Mesenchymal stem cell (in vitro differentiated cells and primary cell): ENCODE measurements at regions not wholly inside any gene's neighbourhood (a gene's known extent, or its start where the extent isn't known, plus 50 kb on each side); places are given as distances from the start of the nearest gene placed in this dataset.

Experiments
- DNase-seq: peaks from one replicate; pipeline ENCODE4 v3.0.0-alpha.2; 2013
- H2AFZ ChIP-seq: one replicate; pipeline ENCODE4 v1.6.1; 2013; ENCODE audit warnings: low read depth, mild to moderate bottlenecking, control low read depth, inconsistent platforms, low read length, moderate library complexity
- H2AK5ac ChIP-seq: 2 replicates; pipeline ENCODE4 v1.6.1; 2013; ENCODE audit warnings: low read length, moderate library complexity, mild to moderate bottlenecking, inconsistent platforms; ENCODE audit not compliant: severe bottlenecking
- H2BK120ac ChIP-seq: one replicate; pipeline ENCODE4 v1.6.1; 2013; ENCODE audit warnings: low read depth, mild to moderate bottlenecking, inconsistent platforms, low read length, moderate library complexity
- H2BK12ac ChIP-seq, 2 experiments: one replicate each; pipeline ENCODE4 v1.6.1; 2013; ENCODE audit warnings: inconsistent platforms in 2 of 2, low read length in 2 of 2, mild to moderate bottlenecking in 2 of 2, moderate library complexity in 2 of 2, control low read depth in 1 of 2
- H2BK15ac ChIP-seq: one replicate; pipeline ENCODE4 v1.6.1; 2013; ENCODE audit warnings: mild to moderate bottlenecking, low read depth, inconsistent platforms; ENCODE audit not compliant: poor library complexity, severe bottlenecking
- H2BK5ac ChIP-seq: 2 replicates; pipeline ENCODE4 v1.6.1; 2013; ENCODE audit warnings: low read depth, mild to moderate bottlenecking, low read length, control low read depth, inconsistent platforms; ENCODE audit not compliant: poor library complexity, severe bottlenecking
- H3K14ac ChIP-seq, 2 experiments: one replicate each; pipeline ENCODE4 v1.6.1; 2013; ENCODE audit warnings: inconsistent platforms in 2 of 2, low read length in 2 of 2, control low read depth in 1 of 2, mild to moderate bottlenecking in 1 of 2, moderate library complexity in 1 of 2
- H3K18ac ChIP-seq, 2 experiments: one replicate each; pipeline ENCODE4 v1.6.1; 2013; ENCODE audit warnings: inconsistent platforms in 2 of 2, low read length in 2 of 2, control low read depth in 1 of 2, low read depth in 1 of 2, mild to moderate bottlenecking in 1 of 2
- H3K23ac ChIP-seq, 2 experiments: one replicate each; pipeline ENCODE4 v1.6.1; 2013; ENCODE audit warnings: inconsistent platforms in 2 of 2, low read length in 2 of 2, mild to moderate bottlenecking in 2 of 2, moderate library complexity in 2 of 2, control low read depth in 1 of 2
- H3K27ac ChIP-seq: 2 replicates; pipeline ENCODE4 v1.5.1; 2013; ENCODE audit warnings: mild to moderate bottlenecking, moderate library complexity, low read length, control low read depth, inconsistent platforms; ENCODE audit not compliant: poor library complexity, severe bottlenecking
- H3K27me3 ChIP-seq, 2 experiments: 2 replicates each; pipeline versions ENCODE4 v1.6.1 to v1.7.0; 2013; ENCODE audit warnings: low read length in 2 of 2, mild to moderate bottlenecking in 2 of 2, moderate library complexity in 2 of 2, control low read depth in 1 of 2, inconsistent platforms in 1 of 2; ENCODE audit not compliant: control insufficient read depth in 1 of 2, insufficient read depth in 1 of 2
- H3K36me3 ChIP-seq, 2 experiments: 2 replicates each; pipeline versions ENCODE4 v1.6.1 to v1.7.0; 2013; ENCODE audit warnings: low read length in 2 of 2, control low read depth in 1 of 2, inconsistent platforms in 1 of 2, low read depth in 1 of 2, mild to moderate bottlenecking in 1 of 2; ENCODE audit not compliant: insufficient read depth in 2 of 2, control insufficient read depth in 1 of 2
- H3K4ac ChIP-seq, 2 experiments: one replicate each; pipeline ENCODE4 v1.6.1; 2013; ENCODE audit warnings: inconsistent platforms in 2 of 2, low read length in 2 of 2, mild to moderate bottlenecking in 2 of 2, moderate library complexity in 2 of 2, control low read depth in 1 of 2, low read depth in 1 of 2
- H3K4me1 ChIP-seq: 2 replicates; pipeline ENCODE4 v1.6.1; 2013; ENCODE audit warnings: low read depth, low read length, control low read depth; ENCODE audit not compliant: control insufficient read depth, insufficient read depth
- H3K4me2 ChIP-seq: 2 replicates; pipeline ENCODE4 v1.6.1; 2013; ENCODE audit warnings: low read length, mild to moderate bottlenecking, inconsistent platforms; ENCODE audit not compliant: poor library complexity, severe bottlenecking
- H3K4me3 ChIP-seq, 2 experiments: 2 replicates each; pipeline versions ENCODE4 v1.5.1 to v1.7.0; 2013; ENCODE audit warnings: low read length in 2 of 2, mild to moderate bottlenecking in 2 of 2, control low read depth in 1 of 2, low read depth in 1 of 2; ENCODE audit not compliant: insufficient read depth in 1 of 2
- H3K79me1 ChIP-seq: replicated peaks from 2 replicates; pipeline ENCODE4 v1.6.1; 2013; ENCODE audit warnings: mild to moderate bottlenecking, control low read depth, low read length, inconsistent platforms; ENCODE audit not compliant: poor library complexity, severe bottlenecking
- H3K9ac ChIP-seq: 2 replicates; pipeline ENCODE4 v1.7.0; 2013; ENCODE audit warnings: mild to moderate bottlenecking, low read length, moderate library complexity
- H3K9me3 ChIP-seq: 2 replicates; pipeline ENCODE4 v1.7.0; 2013; ENCODE audit warnings: mild to moderate bottlenecking, low read length; ENCODE audit not compliant: control insufficient read depth
- H4K8ac ChIP-seq: one replicate; pipeline ENCODE4 v1.6.1; 2013; ENCODE audit warnings: inconsistent platforms, mild to moderate bottlenecking, low read length, moderate library complexity
- H4K91ac ChIP-seq: one replicate; pipeline ENCODE4 v1.6.1; 2013; ENCODE audit warnings: mild to moderate bottlenecking, low read length, inconsistent platforms
- WGBS: methylation state at CpG from one replicate; pipeline ENCODE4 v1.1.7; 2013; ENCODE audit warnings: mixed read lengths; 5-methylcytosine and 5-hydroxymethylcytosine counted together

DNA sequence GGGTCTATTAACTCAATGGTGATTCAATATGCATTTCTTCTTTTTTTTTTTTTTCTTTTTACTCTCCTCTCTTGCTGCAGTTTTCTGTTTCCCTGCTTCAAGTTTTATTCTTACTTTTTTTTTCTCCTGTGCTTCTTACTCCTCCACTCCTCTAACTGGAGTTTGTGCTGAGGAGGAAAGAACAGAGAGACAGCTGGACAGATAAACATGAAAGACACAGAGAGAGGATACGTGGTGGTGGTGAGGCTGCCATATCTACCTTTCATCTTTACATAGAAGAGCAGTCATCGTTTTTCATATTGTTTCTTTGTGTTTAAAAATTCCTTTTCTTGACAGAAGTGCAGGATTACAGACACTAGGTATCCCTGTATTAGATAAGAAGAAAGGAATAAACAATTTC is 262.8 kb downstream of the OTOL1 start:
- no peak overlapping the region for H3K9ac ChIP-seq
- WGBS, result 100% methylated on average over 1 of the region's 2 CpGs

DNA sequence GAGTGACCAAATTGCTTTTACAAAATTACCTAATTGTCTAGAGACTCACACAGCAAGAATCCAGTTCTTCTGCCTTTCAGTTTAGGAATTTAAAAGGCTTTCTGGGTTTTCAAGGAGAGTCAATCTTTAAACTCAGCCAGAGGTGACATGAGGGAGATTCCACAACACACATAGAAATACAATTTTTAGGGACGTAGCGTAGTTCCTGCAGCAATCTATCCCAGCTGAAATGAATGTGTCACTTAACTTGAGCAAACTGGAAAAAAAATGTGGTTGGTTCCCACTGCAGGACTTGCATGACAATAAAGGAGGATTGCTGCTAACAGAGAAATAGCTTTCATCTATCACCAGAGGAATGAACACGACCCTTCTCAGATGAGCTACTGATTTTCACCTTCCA is 269.7 kb downstream of the OTOL1 start:
- H3K36me3 ChIP-seq, result no peaks in the 10 kb centered on the region
- 100% methylated on average over 2 of the region's 3 CpGs for WGBS
- H3K4me2 ChIP-seq, result no peak overlapping the region

More for the DNA sequence above, 262.8 kb downstream of the OTOL1 start:
- Histone ChIP-seq H3K4me1 (no peaks in the 10 kb centered on the region), H2BK15ac (no peak overlapping the region), H4K8ac (no peak overlapping the region), H2AFZ (no peak overlapping the region), H2AK5ac (no peak overlapping the region), H3K14ac (no peak overlapping the region), H3K9me3 (no peaks in the 10 kb centered on the region), H2BK12ac (no peak overlapping the region), H3K23ac (no peak overlapping the region), H3K79me1 (no peaks in the 10 kb centered on the region), H3K4ac (no peak overlapping the region), H3K4me2 (no peak overlapping the region), H3K18ac (no peak overlapping the region), H3K4me3 (no peak overlapping the region), H3K36me3 (no peaks in the 10 kb centered on the region), H4K91ac (no peak overlapping the region), H2BK5ac (no peak overlapping the region), H2BK120ac (no peak overlapping the region), H3K27me3 (no peaks in the 10 kb centered on the region), H3K27ac (no peak overlapping the region)
- DNase-seq, result no peak

DNA sequence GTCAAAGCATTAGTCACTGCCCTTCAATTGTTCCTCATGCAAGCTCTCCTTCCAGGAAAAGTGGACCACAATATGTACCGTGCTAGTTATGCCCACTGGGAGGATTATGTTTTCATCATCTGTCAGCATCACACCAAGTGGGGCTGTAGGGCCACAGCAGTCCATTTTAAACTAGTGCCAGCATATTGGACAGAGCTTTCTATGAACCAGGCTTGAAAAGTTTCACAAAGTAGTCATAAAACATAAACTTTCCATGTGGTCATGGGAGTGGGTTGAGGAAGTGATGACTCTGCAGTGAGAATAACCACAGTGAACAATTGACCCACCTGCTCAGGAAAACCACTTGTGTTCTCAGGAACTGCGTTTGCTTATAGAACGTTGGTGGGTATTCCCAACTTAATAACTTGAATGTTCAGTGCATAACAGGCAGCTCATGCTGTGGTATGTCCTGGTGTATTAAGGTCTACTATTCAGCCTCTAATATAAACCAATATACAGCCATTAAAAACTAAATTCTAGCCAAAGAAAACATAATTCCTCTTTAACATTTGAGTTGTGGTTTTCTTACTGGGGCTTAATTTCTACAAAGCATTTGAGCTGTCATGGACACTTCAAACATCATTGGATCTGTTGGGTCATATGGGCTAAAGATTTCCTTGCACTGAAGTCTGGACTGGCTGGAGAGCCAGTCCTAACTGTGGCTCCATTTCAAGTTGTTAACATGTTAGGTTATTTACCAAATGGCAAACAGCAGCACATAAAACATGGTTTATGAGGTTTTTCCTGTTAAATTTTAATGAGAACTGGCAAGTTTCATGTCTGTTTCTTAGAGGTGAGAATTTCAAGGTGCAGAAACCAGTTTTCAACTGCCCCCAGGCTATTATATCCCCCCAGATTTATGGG is 274.1 kb downstream of the OTOL1 start:
- no peak overlapping the region for H3K4me3 ChIP-seq
- H2BK12ac ChIP-seq, result no peak overlapping the region
- H3K9ac ChIP-seq, result no peak overlapping the region
- H3K27ac ChIP-seq, result no peak overlapping the region
- H3K4me2 ChIP-seq, result no peak overlapping the region
- no peaks in the 10 kb centered on the region for H3K27me3 ChIP-seq
- no peak overlapping the region for H3K18ac ChIP-seq
- H4K8ac ChIP-seq, result no peak overlapping the region
- H3K4me1 ChIP-seq, result no peaks in the 10 kb centered on the region
- no peaks in the 10 kb centered on the region for H3K79me1 ChIP-seq
- no peak overlapping the region for H2BK5ac ChIP-seq
- no peak overlapping the region for H4K91ac ChIP-seq
- H2AFZ ChIP-seq, result no peak overlapping the region
- no peak overlapping the region for H2BK15ac ChIP-seq
- H2BK120ac ChIP-seq, result no peak overlapping the region
- H3K9me3 ChIP-seq, result no peaks in the 10 kb centered on the region
- no peak overlapping the region for H3K14ac ChIP-seq
- no peak overlapping the region for H3K23ac ChIP-seq
- no peak for DNase-seq
- 70% methylated on average over 1 of the region's 3 CpGs for WGBS
- H3K36me3 ChIP-seq, result no peaks in the 10 kb centered on the region
- H3K4ac ChIP-seq, result no peak overlapping the region
- no peak overlapping the region for H2AK5ac ChIP-seq

More for the DNA sequence above, 269.7 kb downstream of the OTOL1 start:
- no peak for DNase-seq
- H2BK120ac ChIP-seq, result no peak overlapping the region
- H2BK5ac ChIP-seq, result no peak overlapping the region
- no peak overlapping the region for H3K4me3 ChIP-seq
- no peak overlapping the region for H2BK12ac ChIP-seq
- no peak overlapping the region for H3K9ac ChIP-seq
- no peaks in the 10 kb centered on the region for H3K9me3 ChIP-seq
- no peak overlapping the region for H2AFZ ChIP-seq
- H3K14ac ChIP-seq, result no peak overlapping the region
- no peaks in the 10 kb centered on the region for H3K27me3 ChIP-seq
- no peaks in the 10 kb centered on the region for H3K4me1 ChIP-seq
- no peak overlapping the region for H3K27ac ChIP-seq
- no peak overlapping the region for H3K18ac ChIP-seq
- H4K8ac ChIP-seq, result no peak overlapping the region
- no peak overlapping the region for H3K23ac ChIP-seq
- H2BK15ac ChIP-seq, result no peak overlapping the region
- H3K79me1 ChIP-seq, result no peaks in the 10 kb centered on the region
- H3K4ac ChIP-seq, result no peak overlapping the region
- no peak overlapping the region for H2AK5ac ChIP-seq
- no peak overlapping the region for H4K91ac ChIP-seq

DNA sequence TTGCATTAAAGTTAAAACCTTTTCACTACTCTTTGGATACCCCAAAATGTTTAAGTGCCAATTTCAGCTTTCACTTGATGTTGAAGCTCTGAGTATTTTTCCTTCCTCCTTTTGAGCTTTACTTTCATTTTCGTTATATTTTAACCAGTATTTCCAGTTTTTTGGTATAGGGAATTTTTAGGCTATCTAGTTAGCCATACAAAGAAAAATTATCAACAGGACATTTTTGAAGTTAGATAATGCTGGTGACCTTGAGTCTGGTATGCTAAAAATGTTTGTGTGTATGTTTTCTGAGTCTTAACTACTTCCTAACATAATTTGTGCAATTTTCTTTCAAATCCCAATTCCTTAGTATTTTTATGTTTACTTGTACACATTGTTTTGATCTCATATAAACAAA is 284.8 kb downstream of the OTOL1 start:
- Histone ChIP-seq H3K36me3 (no peaks in the 10 kb centered on the region), H3K4ac (no peak overlapping the region), H3K9me3 (no peaks in the 10 kb centered on the region), H2BK15ac (no peak overlapping the region), H2AFZ (no peak overlapping the region), H3K9ac (peak overlapping the region; percentile 60), H2BK5ac (no peak overlapping the region), H3K27me3 (no peaks in the 10 kb centered on the region), H3K4me1 (no peaks in the 10 kb centered on the region), H3K79me1 (no peaks in the 10 kb centered on the region), H2BK12ac (no peak overlapping the region), H3K4me3 (peak overlapping the region in 1 of 2 experiments; percentile 7), H3K27ac (no peak overlapping the region), H3K23ac (no peak overlapping the region), H3K18ac (no peak overlapping the region), H4K8ac (no peak overlapping the region), H3K4me2 (no peak overlapping the region), H2BK120ac (no peak overlapping the region), H4K91ac (no peak overlapping the region), H3K14ac (no peak overlapping the region), H2AK5ac (no peak overlapping the region)
- no CpG with 5 or more reads among the region's 1 CpG for WGBS
- peak; percentile 16 for DNase-seq
